ENCODE measurements at regions not wholly inside any gene's neighbourhood (a gene's known extent, or its start where the extent isn't known, plus 50 kb on each side); places are given as distances from the start of the nearest gene placed in this dataset.
"Not testable (repeated sequence)": the region's sequence is repeated elsewhere in the genome, so short reads cannot be mapped to it uniquely, and the experiment has no call there.

- DNase-seq, result not testable (repeated sequence)
Observed at GRCh38 chr9:88886762-88887161, 104.5 kb upstream of the S1PR3 start.

DNA sequence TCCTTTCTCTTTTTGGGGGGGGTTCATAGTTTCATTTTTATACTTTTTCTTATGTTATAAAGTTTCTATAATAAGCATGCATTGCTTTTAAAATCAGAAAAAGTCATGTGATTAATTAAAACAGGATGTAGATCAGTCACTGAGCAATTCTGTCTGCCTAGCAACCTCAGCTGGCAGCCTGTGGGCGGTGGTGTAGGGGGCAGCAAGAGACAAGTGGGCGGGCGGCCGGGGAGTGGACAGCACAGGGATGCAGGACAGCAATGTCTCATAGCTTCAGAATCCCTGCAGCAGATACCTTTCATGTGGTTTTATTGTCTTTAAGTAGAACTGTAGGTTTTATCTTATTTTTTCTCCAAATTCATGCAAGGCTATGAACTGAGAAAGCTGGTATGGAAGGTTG lies 101.9 kb upstream of the S1PR3 start:
- no peak for DNase-seq

DNA sequence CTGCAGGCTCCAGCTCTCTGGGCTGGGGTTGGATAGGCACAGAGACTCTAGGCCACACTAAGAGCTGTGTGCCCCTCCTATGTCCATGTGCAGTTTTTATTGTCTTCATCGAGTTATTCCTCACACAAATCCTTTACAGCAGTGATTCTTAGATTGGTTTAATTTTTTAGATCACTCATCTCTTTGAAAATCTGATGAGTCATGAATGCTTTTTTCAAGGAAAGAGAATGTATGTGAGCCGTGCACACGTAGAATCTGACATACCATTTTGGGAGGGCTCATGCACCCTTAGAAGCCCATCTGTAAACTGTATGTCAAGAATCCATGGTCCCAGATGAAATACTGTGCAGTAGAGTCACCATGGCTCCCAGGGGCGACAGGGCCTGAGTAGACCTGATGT lies 100.7 kb upstream of the S1PR3 start:
- DNase-seq, result no peak

- no peak for DNase-seq
Observed at GRCh38 chr9:88891040-88891439, 100.2 kb upstream of the S1PR3 start.

DNA sequence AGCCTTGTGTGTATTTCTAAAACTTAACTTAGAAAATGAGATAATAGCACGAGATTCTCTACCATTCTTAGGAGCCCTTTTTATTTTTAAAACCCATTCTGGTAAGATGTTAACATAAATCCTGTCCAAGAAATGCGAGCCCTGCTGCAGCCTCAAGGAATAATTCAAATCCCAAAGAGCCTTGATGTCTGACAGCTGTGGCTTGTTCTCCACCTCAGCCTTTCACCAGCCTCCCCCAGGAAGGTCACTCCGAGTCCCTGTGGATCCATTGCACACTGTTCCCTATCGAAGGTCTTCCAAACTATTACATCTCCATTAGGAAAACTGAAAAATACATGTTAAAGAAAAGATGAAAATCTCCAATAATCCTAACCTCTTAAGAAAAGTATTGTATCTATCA lies 98.5 kb upstream of the S1PR3 start:
- no peak for DNase-seq

DNA sequence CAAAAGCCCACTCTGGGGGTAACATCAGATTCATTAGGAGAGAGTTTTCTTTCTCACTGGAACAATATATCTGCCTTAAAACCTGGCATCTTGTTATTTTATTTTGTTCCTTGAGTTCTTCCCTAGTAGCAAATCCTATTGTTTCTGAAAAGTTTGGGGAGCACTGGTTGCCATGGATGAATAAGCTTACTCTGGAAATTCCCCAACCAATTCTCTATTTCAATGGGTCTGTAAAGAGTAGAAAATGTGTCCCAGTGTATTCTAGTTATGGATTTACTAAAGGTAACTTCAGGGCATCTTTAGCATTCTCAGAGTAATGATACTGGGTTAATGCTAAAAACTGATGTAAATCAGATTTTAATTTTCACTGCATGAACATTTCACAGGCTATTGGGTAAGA lies 94.2 kb upstream of the S1PR3 start:
- DNase-seq, result no peak

- no peak for DNase-seq
Observed at GRCh38 chr9:88898039-88898720, 93.1 kb upstream of the S1PR3 start.

DNA sequence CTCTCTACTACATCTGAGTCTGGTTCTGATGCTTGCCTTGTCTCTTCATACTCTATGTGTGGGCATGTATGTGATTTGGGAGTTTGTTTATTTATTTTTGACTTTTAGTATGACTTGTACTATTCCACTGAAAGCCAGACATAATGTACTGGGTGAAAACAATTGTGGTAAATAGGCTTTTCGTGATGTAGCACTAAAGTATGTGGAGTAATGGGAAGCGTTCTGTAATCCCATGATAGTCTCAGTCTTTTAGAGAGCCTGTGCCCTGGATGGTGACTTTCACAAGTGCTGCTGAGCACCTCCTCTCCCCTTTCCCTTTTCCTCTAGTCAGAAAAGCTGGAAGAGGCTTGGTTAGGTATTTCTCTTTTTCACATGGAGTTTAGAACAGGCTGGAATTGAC lies 85.8 kb upstream of the S1PR3 start:
- no peak for DNase-seq

- no peak for DNase-seq
Observed at GRCh38 chr9:88915916-88916315, 75.4 kb upstream of the S1PR3 start.

- DNase-seq, result no peak
Observed at GRCh38 chr9:88916894-88917293, 74.4 kb upstream of the S1PR3 start.

DNA sequence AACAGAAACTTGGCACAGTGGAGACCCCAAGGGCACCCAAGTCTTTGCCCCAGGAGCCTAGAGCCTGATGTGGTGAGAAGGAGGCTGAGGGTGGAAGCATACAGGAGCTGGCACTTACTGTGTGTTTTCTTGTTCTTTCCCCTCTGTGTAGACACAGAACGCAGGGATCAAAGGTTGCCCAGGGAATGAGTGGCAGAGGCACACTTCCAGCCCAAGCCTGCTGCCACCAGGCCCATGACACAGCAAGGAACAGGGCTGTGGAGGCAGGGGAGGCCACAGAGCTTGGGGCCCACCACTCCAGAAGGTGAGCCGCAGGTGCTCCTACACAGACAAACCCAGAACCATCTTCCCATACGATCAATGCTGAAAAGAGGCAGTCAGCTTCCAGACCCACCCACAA lies 73.9 kb upstream of the S1PR3 start:
- no peak for DNase-seq

GRCh38 chr9:88918537-88918936 lies 72.7 kb upstream of the S1PR3 start:
- DNase-seq, result not testable (repeated sequence)

DNA sequence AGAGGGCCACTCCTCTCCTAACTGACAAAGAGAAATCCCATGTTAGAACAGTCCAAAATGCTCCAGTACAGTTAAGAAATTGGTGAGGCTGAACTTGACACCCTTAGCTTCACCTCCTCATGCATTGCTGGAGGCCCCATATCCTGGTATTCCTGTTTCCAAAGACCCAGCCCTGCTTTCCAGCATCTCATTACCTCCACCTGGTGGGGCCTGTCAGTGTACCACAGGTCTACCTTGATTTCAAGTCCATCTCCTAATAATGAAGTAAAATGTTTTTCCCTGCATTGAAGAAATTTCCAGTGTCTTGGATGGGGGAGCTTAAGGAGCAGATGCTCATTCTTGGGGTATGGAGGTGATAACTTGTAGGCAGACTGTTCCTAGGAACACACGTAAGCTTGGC lies 70.6 kb upstream of the S1PR3 start:
- no peak for DNase-seq

DNA sequence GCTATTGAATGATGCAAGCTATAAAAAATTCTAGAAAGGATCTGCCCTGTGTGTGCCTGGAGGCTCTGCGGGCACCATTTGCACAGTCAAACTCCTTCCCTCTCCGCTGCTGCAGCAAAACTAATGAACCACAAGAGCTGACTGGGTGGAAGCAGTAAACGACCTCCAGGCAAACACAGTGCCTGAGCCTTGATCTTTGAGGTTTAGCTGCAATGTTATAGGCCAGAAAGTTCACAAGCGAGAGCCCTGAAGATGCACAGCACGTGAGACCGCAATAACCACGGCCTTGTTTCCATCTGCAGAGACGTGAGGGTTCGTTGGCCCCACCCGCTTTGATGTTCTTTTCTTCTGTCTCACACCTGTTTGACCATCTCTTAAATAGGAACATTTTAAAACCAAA lies 69.2 kb upstream of the S1PR3 start:
- DNase-seq, result peak in 1 of 2 experiments; percentile 27

GRCh38 chr9:88923092-88923491 lies 68.2 kb upstream of the S1PR3 start:
- DNase-seq, result no peak

GRCh38 chr9:88923653-88924288 lies 67.5 kb upstream of the S1PR3 start:
- DNase-seq, result no peak

GRCh38 chr9:88925481-88925880 lies 65.8 kb upstream of the S1PR3 start:
- no peak for DNase-seq

- DNase-seq, result no peak
Observed at GRCh38 chr9:88926781-88927505, 64.3 kb upstream of the S1PR3 start.

DNA sequence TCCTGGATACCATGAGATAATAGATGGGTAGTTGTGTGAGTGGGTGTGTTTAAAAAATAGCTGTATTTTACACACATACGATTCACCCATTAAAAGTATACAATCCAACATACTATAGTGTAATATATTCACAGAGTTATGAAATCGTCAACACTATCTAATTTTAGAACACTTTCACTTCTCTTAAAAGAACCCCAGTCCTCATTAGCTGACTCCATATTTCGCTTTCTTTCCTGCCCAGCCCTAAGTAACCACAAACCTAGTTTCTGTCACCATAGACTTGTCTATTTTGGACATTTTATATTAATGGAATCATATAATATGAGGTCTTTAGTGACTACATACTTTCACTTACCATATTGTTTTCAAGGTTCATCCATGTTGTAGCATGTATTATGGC lies 63.8 kb upstream of the S1PR3 start:
- DNase-seq, result no peak

- no peak for DNase-seq
Observed at GRCh38 chr9:88930716-88931115, 60.6 kb upstream of the S1PR3 start.

- DNase-seq, result no peak
Observed at GRCh38 chr9:88932766-88933165, 58.5 kb upstream of the S1PR3 start.

GRCh38 chr9:88933607-88934379 lies 57.5 kb upstream of the S1PR3 start:
- no peak for DNase-seq

DNA sequence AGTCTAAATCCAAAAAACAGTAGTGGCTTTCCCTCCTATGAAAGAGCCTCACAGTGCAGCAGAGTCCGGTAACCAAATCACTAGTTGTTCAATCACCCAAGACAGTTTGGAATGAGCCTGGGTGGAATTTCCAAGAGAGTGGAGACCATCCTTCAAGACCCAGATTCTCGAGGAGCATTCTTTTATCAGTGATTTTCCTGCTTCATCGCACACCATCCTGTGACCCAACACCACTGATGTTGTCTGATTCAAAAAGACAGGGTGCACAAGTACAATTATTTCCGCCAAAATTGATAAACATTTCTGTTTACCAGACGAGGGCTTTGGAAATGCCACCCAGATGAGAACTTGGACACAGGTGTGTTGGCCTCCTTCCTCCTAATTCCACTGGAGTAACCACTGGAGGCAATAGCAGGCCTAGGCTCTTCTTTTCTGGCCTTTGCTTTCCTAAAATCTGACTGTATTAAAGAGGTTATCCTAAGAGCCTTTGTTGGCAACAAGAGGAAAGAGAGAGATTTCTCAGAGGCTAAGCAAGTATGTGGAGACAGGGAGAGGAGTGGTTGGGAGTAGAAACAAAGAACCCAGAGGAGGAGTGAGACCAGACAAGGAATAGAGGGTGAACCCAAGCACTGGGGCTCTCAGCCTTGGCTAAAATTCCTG lies 56.3 kb upstream of the S1PR3 start:
- DNase-seq, result no peak

Measured in stimulated activated CD4-positive, alpha-beta T cell treated with anti-CD3 and anti-CD28 coated beads, Interleukin-4, amount 100 ng/mL, for 4 hours (primary cell).